Ovary (tissue), 3 donors: ENCODE measurements at regions not wholly inside any gene's neighbourhood (a gene's known extent, or its start where the extent isn't known, plus 50 kb on each side); places are given as distances from the start of the nearest gene placed in this dataset.

ENCODE experiments used
- CTCF ChIP-seq, 3 donors: fragments of 450-650 bp in 2 of 3; fragments of 200-600 bp in 1 of 3; IDR thresholded peaks; one replicate each; pipeline versions ENCODE4 v1.5.1 to v1.8.0; 2016 to 2022; ENCODE audit warnings: antibody characterized with exemption in 3 of 3, mild to moderate bottlenecking in 1 of 3
- POLR2A ChIP-seq: fragments of 450-650 bp; IDR thresholded peaks from one replicate; pipeline ENCODE4 v1.6.1; 2017; ENCODE audit warnings: antibody characterized with exemption, mild to moderate bottlenecking, moderate library complexity
- donor health status: DM: no; HTN: no; CAD: no.

- TF ChIP-seq CTCF (IDR thresholded peaks at IDR 0.05) (no peak), POLR2A (no peak)
Measured at GRCh38 chr16:26391833-26392232, 674.9 kb upstream of the C16orf82 start.
